HFFc6 (cell line): ENCODE measurements at regions not wholly inside any gene's neighbourhood (a gene's known extent, or its start where the extent isn't known, plus 50 kb on each side); places are given as distances from the start of the nearest gene placed in this dataset.

Source experiments
- DNase-seq: peaks from one replicate; pipeline ENCODE4 v3.0.0-alpha.2; 2018
- H3K27ac Mint-ChIP-seq: 2 replicates; pipeline ENCODE4 v1.8.0; 2020; ENCODE audit warnings: mild to moderate bottlenecking, mixed read lengths
- H3K27me3 Mint-ChIP-seq: 2 replicates; pipeline ENCODE4 v1.8.0; 2021; ENCODE audit warnings: mild to moderate bottlenecking, moderate library complexity, mixed read lengths; ENCODE audit not compliant: insufficient read depth
- H3K36me3 Mint-ChIP-seq: 2 replicates; pipeline ENCODE4 v1.8.0; 2021; ENCODE audit warnings: low read depth, mixed read lengths
- H3K4me1 Mint-ChIP-seq: 2 replicates; pipeline ENCODE4 v1.8.0; 2020; ENCODE audit warnings: low read depth, mixed read lengths
- H3K4me3 Mint-ChIP-seq: 2 replicates; pipeline ENCODE4 v1.8.0; 2020; ENCODE audit warnings: mild to moderate bottlenecking, moderate library complexity, mixed read lengths
- H3K9me3 Mint-ChIP-seq: 2 replicates; pipeline ENCODE4 v1.8.0; 2020; ENCODE audit warnings: mild to moderate bottlenecking, mixed read lengths
- TF ChIP-seq, protein P1 (sequence below): fragments of 200-600 bp; sonication (generic); IDR thresholded peaks from 2 replicates; pipeline ENCODE4 v1.5.0; 2021; ENCODE audit warnings: antibody characterized with exemption, mild to moderate bottlenecking

DNA sequence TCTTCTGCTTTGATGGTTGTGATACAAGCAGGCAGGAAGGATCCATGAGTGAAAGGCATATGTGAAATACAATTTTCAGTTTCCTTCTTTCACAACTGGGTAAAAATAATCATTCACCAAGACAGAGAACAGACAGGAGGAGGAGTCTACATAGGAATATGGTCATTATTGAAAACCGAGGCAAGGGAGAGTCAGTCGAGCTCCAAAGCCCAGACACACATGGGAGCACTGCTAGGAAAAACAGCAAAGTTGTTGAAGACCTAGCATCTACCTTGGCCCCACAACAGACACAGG lies 260.6 kb downstream of the ERMARD start:
- DNase-seq, result no peak
- H3K27ac Mint-ChIP-seq, result no peak overlapping the region
- TF ChIP-seq, protein P1, sequence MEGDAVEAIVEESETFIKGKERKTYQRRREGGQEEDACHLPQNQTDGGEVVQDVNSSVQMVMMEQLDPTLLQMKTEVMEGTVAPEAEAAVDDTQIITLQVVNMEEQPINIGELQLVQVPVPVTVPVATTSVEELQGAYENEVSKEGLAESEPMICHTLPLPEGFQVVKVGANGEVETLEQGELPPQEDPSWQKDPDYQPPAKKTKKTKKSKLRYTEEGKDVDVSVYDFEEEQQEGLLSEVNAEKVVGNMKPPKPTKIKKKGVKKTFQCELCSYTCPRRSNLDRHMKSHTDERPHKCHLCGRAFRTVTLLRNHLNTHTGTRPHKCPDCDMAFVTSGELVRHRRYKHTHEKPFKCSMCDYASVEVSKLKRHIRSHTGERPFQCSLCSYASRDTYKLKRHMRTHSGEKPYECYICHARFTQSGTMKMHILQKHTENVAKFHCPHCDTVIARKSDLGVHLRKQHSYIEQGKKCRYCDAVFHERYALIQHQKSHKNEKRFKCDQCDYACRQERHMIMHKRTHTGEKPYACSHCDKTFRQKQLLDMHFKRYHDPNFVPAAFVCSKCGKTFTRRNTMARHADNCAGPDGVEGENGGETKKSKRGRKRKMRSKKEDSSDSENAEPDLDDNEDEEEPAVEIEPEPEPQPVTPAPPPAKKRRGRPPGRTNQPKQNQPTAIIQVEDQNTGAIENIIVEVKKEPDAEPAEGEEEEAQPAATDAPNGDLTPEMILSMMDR, result no peak
- peaks cover 30% of the 10 kb centered on the region for H3K9me3 Mint-ChIP-seq
- no peaks in the 10 kb centered on the region for H3K4me1 Mint-ChIP-seq
- no peaks in the 10 kb centered on the region; the same call in 1 of the 2 replicates for H3K27me3 Mint-ChIP-seq
- no peak overlapping the region for H3K4me3 Mint-ChIP-seq
- H3K36me3 Mint-ChIP-seq, result peaks cover 15% of the 10 kb centered on the region

DNA sequence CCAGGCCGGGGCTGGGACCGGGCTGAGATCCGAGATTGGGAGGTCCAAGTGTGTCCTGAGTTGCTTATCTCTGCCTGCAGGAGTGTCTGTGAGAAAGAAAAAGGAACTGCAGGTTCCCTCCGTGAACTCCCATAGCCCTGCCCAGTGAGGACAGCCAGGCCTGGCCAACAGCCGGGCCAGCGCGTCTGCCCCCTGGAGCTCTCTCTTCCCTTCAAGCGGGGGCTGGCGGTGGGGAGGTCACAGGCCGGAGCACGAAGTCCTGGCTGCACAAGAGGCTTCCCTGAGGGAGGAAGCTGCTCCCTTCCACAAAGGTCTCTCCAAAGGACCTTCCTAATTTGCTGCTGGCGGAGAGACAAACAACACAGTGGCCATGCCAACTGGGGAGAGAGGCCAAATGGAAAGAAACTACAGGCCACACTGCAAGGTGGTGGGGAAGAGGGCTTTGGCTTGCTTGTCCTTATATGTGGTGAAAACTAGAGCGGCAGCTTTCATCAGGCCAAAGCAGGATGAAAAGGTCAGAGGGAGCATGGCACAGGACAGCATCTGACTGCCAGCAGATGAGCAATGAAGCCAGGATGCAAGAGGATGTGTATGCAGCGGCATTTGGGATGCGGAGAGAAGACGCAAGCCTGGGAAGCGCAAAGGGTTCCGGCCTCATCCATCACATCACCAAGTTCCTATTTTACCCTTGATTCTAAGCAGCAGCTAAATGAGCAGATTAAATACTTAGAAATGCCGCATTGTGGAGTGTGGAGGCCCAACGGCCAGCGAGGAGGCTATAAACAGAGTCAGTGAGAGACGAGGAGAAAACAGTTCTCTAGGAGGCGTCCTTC lies 260.0 kb downstream of the ERMARD start:
- DNase-seq, result no peak
- no peak overlapping the region for H3K4me3 Mint-ChIP-seq

DNA sequence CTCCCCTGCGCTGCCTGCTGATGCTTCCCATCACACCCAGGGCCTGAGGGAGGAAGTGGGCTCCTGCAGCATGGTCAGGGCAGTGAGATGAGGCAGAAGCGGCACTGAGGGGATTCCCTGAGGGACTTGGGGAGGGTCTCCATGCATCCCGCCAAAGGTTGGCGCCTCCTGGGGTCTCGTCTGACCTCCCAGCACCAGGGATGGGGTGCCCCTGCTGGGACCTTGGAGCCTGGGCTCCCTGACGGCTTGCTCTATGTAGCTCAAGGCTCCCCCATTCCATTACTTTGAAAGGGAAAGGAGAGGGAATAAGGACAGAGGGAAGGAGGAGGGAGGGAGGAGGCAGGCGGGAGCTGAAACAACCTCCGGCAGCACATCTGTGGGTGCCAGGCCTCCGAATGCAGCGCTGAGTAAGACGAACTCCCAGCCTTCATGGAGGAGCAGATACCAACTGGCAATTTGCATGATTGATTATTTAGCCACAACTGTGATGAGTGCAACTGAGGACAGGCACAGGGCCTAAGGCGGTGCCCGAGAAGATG lies 259.3 kb downstream of the ERMARD start:
- peaks cover 15% of the 10 kb centered on the region for H3K36me3 Mint-ChIP-seq
- no peaks in the 10 kb centered on the region; the same call in 1 of the 2 replicates for H3K27me3 Mint-ChIP-seq
- DNase-seq, result no peak
- H3K4me3 Mint-ChIP-seq, result no peak overlapping the region
- H3K27ac Mint-ChIP-seq, result no peak overlapping the region
- H3K4me1 Mint-ChIP-seq, result no peaks in the 10 kb centered on the region
- peaks cover 31% of the 10 kb centered on the region for H3K9me3 Mint-ChIP-seq
- TF ChIP-seq, protein P1, result no peak

More for the DNA sequence above, 260.0 kb downstream of the ERMARD start:
- Mint-ChIP-seq H3K4me1 (no peaks in the 10 kb centered on the region), H3K27ac (no peak overlapping the region), H3K27me3 (no peaks in the 10 kb centered on the region; the same call in 1 of the 2 replicates), H3K36me3 (peaks cover 15% of the 10 kb centered on the region), H3K9me3 (peaks cover 30% of the 10 kb centered on the region)
- TF ChIP-seq, protein P1, result no peak

DNA sequence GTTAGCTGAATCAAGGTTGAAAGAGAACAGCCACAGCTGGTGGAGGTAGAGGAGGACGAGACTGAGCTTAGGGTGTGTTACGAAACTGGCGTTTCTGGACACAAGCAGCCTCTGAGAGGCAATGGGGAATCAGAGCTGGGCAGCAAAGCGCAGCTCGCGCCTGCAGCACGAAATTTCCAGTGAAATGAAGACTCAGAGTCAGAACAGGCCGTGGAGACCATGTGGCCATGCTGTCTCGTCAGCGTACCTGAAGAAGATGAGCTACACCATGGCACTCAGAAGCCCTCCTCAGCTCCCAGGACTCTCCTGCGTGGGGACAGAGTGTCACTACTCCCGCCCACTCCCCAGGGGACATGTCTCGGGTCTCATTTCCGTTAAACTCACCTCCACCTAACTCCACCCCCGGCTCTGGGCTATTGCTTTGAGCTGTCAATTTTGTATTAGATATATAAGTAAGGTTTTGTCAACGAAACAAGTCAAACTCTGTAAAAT lies 256.9 kb downstream of the ERMARD start:
- Mint-ChIP-seq H3K9me3 (peaks cover 47% of the 10 kb centered on the region), H3K36me3 (peaks cover 15% of the 10 kb centered on the region), H3K4me3 (no peak overlapping the region), H3K4me1 (no peaks in the 10 kb centered on the region), H3K27ac (no peak overlapping the region), H3K27me3 (no peaks in the 10 kb centered on the region; the same call in 1 of the 2 replicates)
- no peak for DNase-seq
- TF ChIP-seq, protein P1, result no peak

DNA sequence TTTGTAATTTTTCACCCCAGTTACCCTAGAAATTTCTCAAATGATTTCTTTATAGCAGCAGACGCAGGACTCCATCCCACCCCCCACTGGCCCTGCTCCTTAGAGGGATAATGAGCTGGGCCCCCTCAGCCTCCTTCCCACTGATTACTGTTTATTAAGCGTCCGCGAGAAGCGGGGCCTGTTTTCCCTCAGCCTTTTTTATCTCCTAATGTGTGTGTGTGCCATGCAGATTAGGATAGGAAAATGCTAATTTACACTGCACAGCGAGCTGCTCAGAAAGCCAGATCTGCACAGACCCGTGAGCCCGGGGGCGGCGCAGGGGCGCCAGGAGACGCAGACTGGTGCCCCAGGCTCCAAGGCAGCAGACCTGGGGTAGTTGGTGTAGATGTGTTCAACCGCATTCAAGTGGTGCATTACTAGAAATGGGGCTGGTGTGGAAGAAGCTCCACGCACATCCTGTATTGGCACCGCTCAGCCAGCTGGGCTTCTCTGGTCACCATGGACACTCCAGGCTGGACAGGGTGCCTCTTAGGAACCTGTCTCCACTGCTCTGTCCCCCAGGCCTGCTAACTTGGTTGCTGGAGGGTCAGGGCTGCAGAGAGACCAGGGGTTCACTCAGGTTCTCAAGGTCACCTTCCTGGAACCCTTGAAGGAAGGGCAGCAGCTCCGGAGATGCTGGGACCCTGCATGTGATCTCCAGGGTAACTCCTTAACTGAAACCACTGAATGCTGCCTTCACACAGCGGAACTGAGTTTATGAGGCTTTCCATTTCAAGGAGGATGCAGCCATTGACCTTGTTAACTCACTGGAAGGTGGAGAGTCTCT lies 256.3 kb downstream of the ERMARD start:
- Mint-ChIP-seq H3K36me3 (peaks cover 15% of the 10 kb centered on the region), H3K27me3 (no peaks in the 10 kb centered on the region; the same call in 1 of the 2 replicates), H3K27ac (no peak overlapping the region), H3K4me1 (no peaks in the 10 kb centered on the region), H3K4me3 (no peak overlapping the region), H3K9me3 (peaks cover 51% of the 10 kb centered on the region)
- no peak for DNase-seq
- TF ChIP-seq, protein P1, result no peak
